Activated naive CD8-positive, alpha-beta T cell treated with anti-CD3 and anti-CD28 coated beads, Interleukin-2, amount 10 ng/mL, durations not matched to agents 7 days and 5 days (primary cell): ENCODE measurements at regions not wholly inside any gene's neighbourhood (a gene's known extent, or its start where the extent isn't known, plus 50 kb on each side); places are given as distances from the start of the nearest gene placed in this dataset.
"Not testable (repeated sequence)": the region's sequence is repeated elsewhere in the genome, so short reads cannot be mapped to it uniquely, and the experiment has no call there.

ENCODE experiments used
- ATAC-seq: fragments of 150-1000 bp; cut with Tn5 transposase; one replicate; pipeline ENCODE4 v1.10.0; 2021; ENCODE audit warnings: low read depth, moderate library complexity
- POLR2A ChIA-PET: fragments of 350-600 bp; sonication (Branson Sonifier 250); formaldehyde crosslinking; loops from one replicate; lab custom pipeline; 2021; ENCODE audit warnings: antibody characterized with exemption; lab: Charles Lee
- DNase-seq: peaks from one replicate; pipeline ENCODE4 v3.0.0; 2021
- H3K27ac Mint-ChIP-seq: one replicate; pipeline ENCODE4 v1.8.0; 2022; ENCODE audit warnings: mild to moderate bottlenecking, mixed read lengths
- H3K27me3 Mint-ChIP-seq: one replicate; pipeline ENCODE4 v1.8.0; 2022; ENCODE audit warnings: mild to moderate bottlenecking, moderate library complexity, mixed read lengths
- H3K36me3 Mint-ChIP-seq: one replicate; pipeline ENCODE4 v1.8.0; 2021; ENCODE audit warnings: mild to moderate bottlenecking, mixed read lengths
- H3K4me1 Mint-ChIP-seq: one replicate; pipeline ENCODE4 v1.8.0; 2021; ENCODE audit warnings: mixed read lengths
- H3K4me3 Mint-ChIP-seq: one replicate; pipeline ENCODE4 v1.8.0; 2022; ENCODE audit warnings: mild to moderate bottlenecking, moderate library complexity, mixed read lengths
- H3K9me3 Mint-ChIP-seq: one replicate; pipeline ENCODE4 v1.8.0; 2021; ENCODE audit warnings: mixed read lengths

- no peaks in the 10 kb centered on the region for H3K36me3 Mint-ChIP-seq
- H3K4me3 Mint-ChIP-seq, result no peak overlapping the region
- no peak for ATAC-seq
- H3K27ac Mint-ChIP-seq, result no peak overlapping the region
- DNase-seq, result no peak
- H3K4me1 Mint-ChIP-seq, result no peaks in the 10 kb centered on the region
- H3K9me3 Mint-ChIP-seq, result peaks cover 2% of the 10 kb centered on the region
- POLR2A ChIA-PET, result no interaction called here
- H3K27me3 Mint-ChIP-seq, result peaks cover 7% of the 10 kb centered on the region
Measured at GRCh38 chr7:156516791-156517378, 123.7 kb upstream of the RNF32 start.

- peaks cover 5% of the 10 kb centered on the region for H3K9me3 Mint-ChIP-seq
- H3K4me1 Mint-ChIP-seq, result no peaks in the 10 kb centered on the region
- H3K27me3 Mint-ChIP-seq, result peaks cover 9% of the 10 kb centered on the region
- POLR2A ChIA-PET, result no interaction called here
- no peak overlapping the region for H3K4me3 Mint-ChIP-seq
- H3K27ac Mint-ChIP-seq, result no peak overlapping the region
- ATAC-seq, result no peak
- H3K36me3 Mint-ChIP-seq, result peaks cover 1% of the 10 kb centered on the region
- no peak for DNase-seq
Measured at GRCh38 chr7:156515911-156516790, 124.4 kb upstream of the RNF32 start.

GRCh38 chr7:156514851-156515250 lies 125.7 kb upstream of the RNF32 start:
- H3K36me3 Mint-ChIP-seq, result peaks cover 4% of the 10 kb centered on the region
- peaks cover 9% of the 10 kb centered on the region for H3K9me3 Mint-ChIP-seq

GRCh38 chr7:156511426-156511825 lies 129.1 kb upstream of the RNF32 start:
- no peaks in the 10 kb centered on the region for H3K4me1 Mint-ChIP-seq
- peaks cover 10% of the 10 kb centered on the region for H3K27me3 Mint-ChIP-seq
- ATAC-seq (no peak), DNase-seq (no peak)
- peaks cover 10% of the 10 kb centered on the region for H3K9me3 Mint-ChIP-seq
- POLR2A ChIA-PET, result no interaction called here
- peaks cover 4% of the 10 kb centered on the region for H3K36me3 Mint-ChIP-seq
- no peak overlapping the region for H3K4me3 Mint-ChIP-seq
- H3K27ac Mint-ChIP-seq, result no peak overlapping the region

More at GRCh38 chr7:156514851-156515250, 125.7 kb upstream of the RNF32 start:
- ATAC-seq, result no peak
- DNase-seq, result no peak
- POLR2A ChIA-PET, result no interaction called here
- Mint-ChIP-seq H3K27ac (no peak overlapping the region), H3K27me3 (peaks cover 9% of the 10 kb centered on the region), H3K4me3 (no peak overlapping the region), H3K4me1 (no peaks in the 10 kb centered on the region)

GRCh38 chr7:156510966-156511365 lies 129.6 kb upstream of the RNF32 start:
- ATAC-seq, result no peak
- peaks cover 4% of the 10 kb centered on the region for H3K36me3 Mint-ChIP-seq
- H3K4me1 Mint-ChIP-seq, result no peaks in the 10 kb centered on the region
- no peak overlapping the region for H3K4me3 Mint-ChIP-seq
- H3K9me3 Mint-ChIP-seq, result peaks cover 10% of the 10 kb centered on the region
- no peak for DNase-seq
- H3K27ac Mint-ChIP-seq, result no peak overlapping the region
- POLR2A ChIA-PET, result no interaction called here
- H3K27me3 Mint-ChIP-seq, result peaks cover 10% of the 10 kb centered on the region

GRCh38 chr7:156509216-156509615 lies 131.4 kb upstream of the RNF32 start:
- Mint-ChIP-seq H3K4me3 (no peak overlapping the region), H3K27ac (no peak overlapping the region), H3K4me1 (no peaks in the 10 kb centered on the region), H3K9me3 (peaks cover 10% of the 10 kb centered on the region), H3K27me3 (peaks cover 10% of the 10 kb centered on the region), H3K36me3 (peaks cover 4% of the 10 kb centered on the region)
- DNase-seq (no peak), ATAC-seq (no peak)
- POLR2A ChIA-PET, result no interaction called here

- Mint-ChIP-seq H3K27ac (no peak overlapping the region), H3K4me1 (no peaks in the 10 kb centered on the region), H3K36me3 (no peaks in the 10 kb centered on the region), H3K9me3 (peaks cover 4% of the 10 kb centered on the region), H3K4me3 (no peak overlapping the region), H3K27me3 (peaks cover 2% of the 10 kb centered on the region)
- DNase-seq (no peak), ATAC-seq (no peak)
- POLR2A ChIA-PET, result no interaction called here
Measured at GRCh38 chr7:156505876-156506275, 134.7 kb upstream of the RNF32 start.

- peaks cover 3% of the 10 kb centered on the region for H3K9me3 Mint-ChIP-seq
- DNase-seq, result no peak
- no peak overlapping the region for H3K4me3 Mint-ChIP-seq
- peaks cover 2% of the 10 kb centered on the region for H3K27me3 Mint-ChIP-seq
- H3K4me1 Mint-ChIP-seq, result no peaks in the 10 kb centered on the region
- no peak for ATAC-seq
- no peak overlapping the region for H3K27ac Mint-ChIP-seq
- POLR2A ChIA-PET, result no interaction called here
- no peaks in the 10 kb centered on the region for H3K36me3 Mint-ChIP-seq
Measured at GRCh38 chr7:156504687-156505545, 135.7 kb upstream of the RNF32 start.

- Mint-ChIP-seq H3K36me3 (no peaks in the 10 kb centered on the region), H3K9me3 (peaks cover 3% of the 10 kb centered on the region), H3K27me3 (peaks cover 2% of the 10 kb centered on the region), H3K27ac (no peak overlapping the region), H3K4me1 (no peaks in the 10 kb centered on the region), H3K4me3 (no peak overlapping the region)
- DNase-seq (no peak), ATAC-seq (no peak)
- POLR2A ChIA-PET, result no interaction called here
Measured at GRCh38 chr7:156504006-156504405, 136.6 kb upstream of the RNF32 start.

- Mint-ChIP-seq H3K9me3 (no peaks in the 10 kb centered on the region), H3K27me3 (peaks cover 2% of the 10 kb centered on the region), H3K36me3 (no peaks in the 10 kb centered on the region), H3K4me1 (no peaks in the 10 kb centered on the region), H3K27ac (no peak overlapping the region), H3K4me3 (no peak overlapping the region)
- POLR2A ChIA-PET, result no interaction called here
- DNase-seq, result no peak
- ATAC-seq, result no peak
Measured at GRCh38 chr7:156503196-156503595, 137.4 kb upstream of the RNF32 start.

- H3K27ac Mint-ChIP-seq, H3K9me3 Mint-ChIP-seq, H3K4me3 Mint-ChIP-seq, POLR2A ChIA-PET, DNase-seq, H3K27me3 Mint-ChIP-seq, H3K4me1 Mint-ChIP-seq, H3K36me3 Mint-ChIP-seq, ATAC-seq: not testable (repeated sequence)
Measured at GRCh38 chr7:156501815-156502214, 138.8 kb upstream of the RNF32 start.

- Mint-ChIP-seq H3K9me3 (no peaks in the 10 kb centered on the region), H3K4me1 (no peaks in the 10 kb centered on the region), H3K4me3 (no peak overlapping the region), H3K27ac (no peak overlapping the region), H3K27me3 (no peaks in the 10 kb centered on the region), H3K36me3 (no peaks in the 10 kb centered on the region)
- DNase-seq, result no peak
- no peak for ATAC-seq
- POLR2A ChIA-PET, result no interaction called here
Measured at GRCh38 chr7:156499247-156499881, 141.2 kb upstream of the RNF32 start.
